Sigmoid colon (tissue), 6 donors: ENCODE measurements at regions not wholly inside any gene's neighbourhood (a gene's known extent, or its start where the extent isn't known, plus 50 kb on each side); places are given as distances from the start of the nearest gene placed in this dataset.

Experiments
- DNase-seq: peaks from one replicate; pipeline ENCODE4 v3.0.0-alpha.2; 2019
- H3K27ac ChIP-seq, 4 donors: fragments of 200-600 bp; sonication (generic); one replicate each; pipeline ENCODE4 v1.5.1; 2016 to 2019; ENCODE audit warnings: mild to moderate bottlenecking in 1 of 4
- H3K27me3 ChIP-seq, 3 donors: fragments of 200-600 bp; sonication (generic); one replicate each; pipeline ENCODE4 v1.5.1; 2019; ENCODE audit warnings: mild to moderate bottlenecking in 1 of 3
- H3K36me3 ChIP-seq, 4 donors: fragments of 200-600 bp; sonication (generic); one replicate each; pipeline ENCODE4 v1.5.1; 2016 to 2019
- H3K4me1 ChIP-seq, 4 donors: fragments of 200-600 bp; sonication (generic); one replicate each; pipeline ENCODE4 v1.5.1; 2017 to 2019
- H3K4me3 ChIP-seq, 4 donors: fragments of 200-600 bp; sonication (generic); one replicate each; pipeline ENCODE4 v1.5.1; 2017 to 2019; ENCODE audit warnings: mild to moderate bottlenecking in 2 of 4, moderate library complexity in 1 of 4
- H3K9me3 ChIP-seq, 4 donors: fragments of 200-600 bp in 3 of 4; sonication (generic) in 3 of 4; one replicate each; pipeline versions ENCODE4 v1.5.1 to v1.6.1; 2013 to 2019
- CTCF ChIP-seq, 4 experiments: fragments of 450-650 bp in 3 of 4; fragments of 200-600 bp in 1 of 4; IDR thresholded peaks; one replicate each; pipeline ENCODE4 v1.5.1; 2016 to 2019; ENCODE audit warnings: antibody characterized with exemption in 4 of 4, mild to moderate bottlenecking in 3 of 4, moderate library complexity in 2 of 4
- EP300 ChIP-seq, 4 donors: sonication (generic); formaldehyde crosslinking; IDR thresholded peaks; one replicate each; pipeline ENCODE4 v1.6.1; 2017; ENCODE audit warnings: antibody characterized with exemption in 4 of 4
- POLR2A ChIP-seq, 2 donors: fragments of 450-650 bp; IDR thresholded peaks; one replicate each; pipeline ENCODE4 v1.6.1; 2016; ENCODE audit warnings: antibody characterized with exemption in 2 of 2, mild to moderate bottlenecking in 2 of 2, moderate library complexity in 2 of 2
- POLR2AphosphoS5 ChIP-seq, 4 donors: sonication (generic); formaldehyde crosslinking; IDR thresholded peaks; one replicate each; pipeline ENCODE4 v1.6.1; 2017; ENCODE audit warnings: antibody characterized with exemption in 4 of 4
- WGBS, 2 donors: extraction: QIAGEN DNeasy Blood & Tissue Kit; methylation state at CpG; one replicate each; pipeline ENCODE4 v1.1.7; 2013; 5-methylcytosine and 5-hydroxymethylcytosine counted together
- intact Hi-C: fragments of 100-400 bp; cut with DNase I; formaldehyde crosslinking; loops from one replicate; pipeline ENCODE4 v1.15.1; 2023
- donor health status: healthy with polysubstance abuse.
- donor health status: healthy.

- no peak overlapping the region for H3K4me3 ChIP-seq
- H3K9me3 ChIP-seq = no peaks in the 10 kb centered on the region
- H3K27ac ChIP-seq = no peak overlapping the region
- H3K36me3 ChIP-seq = no peaks in the 10 kb centered on the region
- intact Hi-C loops = no loop called here
- H3K27me3 ChIP-seq = no peaks in the 10 kb centered on the region
- 72 to 84% methylated on average over 6 of the region's 6 CpGs for WGBS, 2 donors
- H3K4me1 ChIP-seq = no peaks in the 10 kb centered on the region
- no peak for TF ChIP-seq POLR2AphosphoS5 (IDR thresholded peaks at IDR 0.05)
- TF ChIP-seq EP300 (IDR thresholded peaks at IDR 0.05) = no peak
- TF ChIP-seq CTCF (IDR thresholded peaks at IDR 0.05) = no peak
- TF ChIP-seq POLR2A (IDR thresholded peaks at IDR 0.05) = no peak
- no peak for DNase-seq
These were observed 89.1 kb upstream of the HAND1 start for GRCh38 chr5:154567155-154567554.

DNA sequence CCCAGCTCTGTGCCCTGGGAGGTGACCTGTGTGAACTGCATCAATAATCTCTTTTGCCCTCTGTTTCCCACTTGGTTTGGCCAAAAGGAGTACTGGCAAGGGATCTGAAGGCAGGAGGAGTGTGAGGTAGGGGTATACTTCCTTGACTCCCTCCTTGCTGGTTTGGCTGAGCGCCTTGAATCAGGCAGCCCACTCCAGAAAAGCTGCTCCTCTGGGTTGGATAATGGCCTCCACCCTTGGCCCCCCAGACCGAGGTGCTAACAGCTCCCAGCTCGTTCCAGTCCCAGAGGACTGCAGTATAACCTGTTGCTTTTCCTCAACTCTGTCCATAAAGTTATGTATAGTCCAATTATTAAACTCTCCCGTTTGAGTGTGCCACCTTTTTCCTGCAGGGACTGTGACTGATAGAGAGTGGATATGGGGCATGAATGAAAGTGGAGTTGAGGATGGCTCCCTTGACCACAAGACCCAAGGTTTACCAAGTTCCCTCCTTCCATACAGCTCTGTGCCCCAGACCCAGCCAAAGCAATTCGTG, 88.2 kb upstream of the HAND1 start:
- Histone ChIP-seq H3K9me3 (no peaks in the 10 kb centered on the region), H3K27ac (no peak overlapping the region), H3K36me3 (no peaks in the 10 kb centered on the region), H3K27me3 (no peaks in the 10 kb centered on the region), H3K4me1 (no peaks in the 10 kb centered on the region), H3K4me3 (no peak overlapping the region)
- no peak for DNase-seq
- WGBS, 2 donors = 59 to 79% methylated on average over 5 of the region's 5 CpGs
- no peak for TF ChIP-seq POLR2AphosphoS5 (IDR thresholded peaks at IDR 0.05)
- no peak for TF ChIP-seq EP300 (IDR thresholded peaks at IDR 0.05)
- TF ChIP-seq POLR2A (IDR thresholded peaks at IDR 0.05) = no peak
- TF ChIP-seq CTCF (IDR thresholded peaks at IDR 0.05) = no peak
- intact Hi-C loops = no loop called here

GRCh38 chr5:154565123-154565522, 87.1 kb upstream of the HAND1 start:
- H3K4me1 ChIP-seq = no peaks in the 10 kb centered on the region
- no peaks in the 10 kb centered on the region for H3K27me3 ChIP-seq
- no peaks in the 10 kb centered on the region for H3K36me3 ChIP-seq
- WGBS, 2 donors = 81 to 91% methylated on average over 5 of the region's 5 CpGs
- intact Hi-C loops = no loop called here
- no peak overlapping the region for H3K27ac ChIP-seq
- TF ChIP-seq CTCF (IDR thresholded peaks at IDR 0.05) (no peak), EP300 (IDR thresholded peaks at IDR 0.05) (no peak), POLR2A (IDR thresholded peaks at IDR 0.05) (no peak), POLR2AphosphoS5 (IDR thresholded peaks at IDR 0.05) (no peak)
- DNase-seq = no peak
- no peaks in the 10 kb centered on the region for H3K9me3 ChIP-seq
- H3K4me3 ChIP-seq = no peak overlapping the region

GRCh38 chr5:154562244-154562880, 84.3 kb upstream of the HAND1 start:
- intact Hi-C loops = no loop called here
- Histone ChIP-seq H3K4me1 (no peaks in the 10 kb centered on the region), H3K9me3 (no peaks in the 10 kb centered on the region), H3K36me3 (no peaks in the 10 kb centered on the region), H3K27me3 (no peaks in the 10 kb centered on the region), H3K27ac (no peak overlapping the region), H3K4me3 (no peak overlapping the region)
- TF ChIP-seq EP300 (IDR thresholded peaks at IDR 0.05) (no peak), POLR2AphosphoS5 (IDR thresholded peaks at IDR 0.05) (no peak), CTCF (IDR thresholded peaks at IDR 0.05) (no peak)
- WGBS, 2 donors = 82 to 84% methylated on average over 4 of the region's 4 CpGs
- DNase-seq = no peak
